ENCODE measurements at regions not wholly inside any gene's neighbourhood (a gene's known extent, or its start where the extent isn't known, plus 50 kb on each side); places are given as distances from the start of the nearest gene placed in this dataset.

DNA sequence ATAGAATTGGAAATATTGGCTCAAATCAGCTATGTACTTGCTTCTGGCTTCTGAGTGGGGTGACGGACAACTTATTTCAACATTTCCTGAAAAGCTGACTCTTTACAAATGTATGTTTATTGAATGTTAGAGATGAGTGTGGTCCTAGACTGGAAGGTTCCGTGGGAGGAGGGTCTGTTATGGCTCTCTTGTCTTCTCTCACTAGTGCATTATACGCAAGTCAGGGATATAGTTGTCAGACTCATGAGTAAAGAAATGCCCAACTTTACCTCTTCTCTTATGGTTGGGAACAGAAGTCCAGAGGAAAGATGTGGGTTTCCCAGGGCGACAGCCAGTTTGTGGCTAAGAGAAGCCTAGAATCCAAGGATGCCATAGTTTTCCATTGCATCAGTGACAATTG, 839.3 kb upstream of the WWC1 start:
- intact Hi-C loops (cut with micrococcal nuclease; ENCODE audit: unreplicated experiment) (no loop called here), in situ Hi-C loops (cut with HindIII; ENCODE audit: extremely low pct_ligation_motif_present, low pct_unique_long_range_greater_than_20kb) (no loop called here)
- no peaks in the 10 kb centered on the region for H4K20me1 ChIP-seq (ENCODE audit: insufficient read depth, low read length)
- POLR2A ChIA-PET, result no interaction called here
- FAIRE-seq (no peak), ATAC-seq (no peak), DNase-seq (ENCODE audit: low spot score) (no peak)
- no peak overlapping the region for H2AFZ ChIP-seq (ENCODE audit: low read length)
- no peak overlapping the region for H3K4me2 ChIP-seq (ENCODE audit: low read depth, low read length)
- WGBS (ENCODE audit: low lambda C conversion rate), result 54% methylated on average over 4 of the region's 4 CpGs
- H3K27me3 ChIP-seq (ENCODE audit: control insufficient read depth in 1 of 2, insufficient read depth in 2 of 2, low read length in 2 of 2), result no peaks in the 10 kb centered on the region
- no peaks in the 10 kb centered on the region for H3K4me1 ChIP-seq (ENCODE audit: insufficient read depth, low read length)
- no peaks in the 10 kb centered on the region for H3K36me3 ChIP-seq (replicated peaks in 1 of 2; ENCODE audit: control insufficient read depth in 1 of 2, insufficient read depth in 2 of 2, low read length in 2 of 2)
- H3K9ac ChIP-seq (ENCODE audit: insufficient read depth, low read depth, low read length), result no peak overlapping the region
- H3K9me3 ChIP-seq (ENCODE audit: low read length), result no peaks in the 10 kb centered on the region
- TF ChIP-seq KAT7 (CRISPR knock-in tag; IDR thresholded peaks at IDR 0.05; ENCODE audit: borderline replicate concordance) (no peak), SOX6 (IDR thresholded peaks at IDR 0.05) (no peak), SOX6 (CRISPR knock-in tag; IDR thresholded peaks at IDR 0.05) (no peak), ZSCAN20 (CRISPR knock-in tag; IDR thresholded peaks at IDR 0.05; ENCODE audit: borderline replicate concordance) (no peak), SUZ12 (IDR thresholded peaks at IDR 0.05; ENCODE audit: low read depth, low read length) (no peak), ZNF557 (CRISPR knock-in tag; IDR thresholded peaks at IDR 0.05) (no peak)
- H3K4me3 ChIP-seq (replicated peaks in 1 of 3; ENCODE audit: insufficient read depth in 1 of 3, low read depth in 2 of 3, low read length in 3 of 3), result no peak overlapping the region
- no peak overlapping the region for H3K27ac ChIP-seq (ENCODE audit: extremely low read length, insufficient read depth, low read length)
- CTCF ChIA-PET (ENCODE audit: low intra/inter-chr PET ratio, low total read pairs), result no interaction called here
- H3K79me2 ChIP-seq (ENCODE audit: insufficient read depth, low read length), result no peaks in the 10 kb centered on the region
- BruUV-seq (replicated peaks), result no TSS peak

GRCh38 chr5:167453246-167454030, 838.0 kb upstream of the WWC1 start:
- POLR2A ChIA-PET, result no interaction called here
- no peaks in the 10 kb centered on the region for H3K79me2 ChIP-seq (ENCODE audit: insufficient read depth, low read length)
- ATAC-seq (no peak), DNase-seq (ENCODE audit: low spot score) (no peak), FAIRE-seq (no peak)
- 37% methylated on average over 3 of the region's 3 CpGs for WGBS (ENCODE audit: low lambda C conversion rate)
- H3K9ac ChIP-seq (ENCODE audit: insufficient read depth, low read depth, low read length), result no peak overlapping the region
- no peak overlapping the region for H3K4me3 ChIP-seq (replicated peaks in 1 of 3; ENCODE audit: insufficient read depth in 1 of 3, low read depth in 2 of 3, low read length in 3 of 3)
- no peak overlapping the region for H3K4me2 ChIP-seq (ENCODE audit: low read depth, low read length)
- CTCF ChIA-PET (ENCODE audit: low intra/inter-chr PET ratio, low total read pairs), result no interaction called here
- in situ Hi-C loops (cut with HindIII; ENCODE audit: extremely low pct_ligation_motif_present, low pct_unique_long_range_greater_than_20kb) (no loop called here), intact Hi-C loops (cut with micrococcal nuclease; ENCODE audit: unreplicated experiment) (no loop called here)
- no peak overlapping the region for H3K27ac ChIP-seq (ENCODE audit: extremely low read length, insufficient read depth, low read length)
- no peaks in the 10 kb centered on the region for H3K27me3 ChIP-seq (ENCODE audit: control insufficient read depth in 1 of 2, insufficient read depth in 2 of 2, low read length in 2 of 2)
- H4K20me1 ChIP-seq (ENCODE audit: insufficient read depth, low read length), result no peaks in the 10 kb centered on the region; the same call in 1 of the 2 replicates
- no peaks in the 10 kb centered on the region for H3K36me3 ChIP-seq (replicated peaks in 1 of 2; ENCODE audit: control insufficient read depth in 1 of 2, insufficient read depth in 2 of 2, low read length in 2 of 2)
- no TSS peak for BruUV-seq (replicated peaks)
- H3K9me3 ChIP-seq (ENCODE audit: low read length), result no peaks in the 10 kb centered on the region
- no peaks in the 10 kb centered on the region for H3K4me1 ChIP-seq (ENCODE audit: insufficient read depth, low read length)
- H2AFZ ChIP-seq (ENCODE audit: low read length), result no peak overlapping the region
- TF ChIP-seq THAP8 (CRISPR knock-in tag; IDR thresholded peaks at IDR 0.05; ENCODE audit: borderline replicate concordance) (no peak), ZFP36L2 (CRISPR knock-in tag; IDR thresholded peaks at IDR 0.05) (no peak), RFX5 (IDR thresholded peaks at IDR 0.05; ENCODE audit: low read depth, low read length) (no peak), REPIN1 (CRISPR knock-in tag; IDR thresholded peaks at IDR 0.05; ENCODE audit: borderline replicate concordance, low read depth) (no peak), SIX1 (CRISPR knock-in tag; IDR thresholded peaks at IDR 0.05; ENCODE audit: borderline replicate concordance) (no peak), MYNN (CRISPR knock-in tag; IDR thresholded peaks at IDR 0.05; ENCODE audit: low read depth) (no peak)
- TF ChIP-seq, protein P1, sequence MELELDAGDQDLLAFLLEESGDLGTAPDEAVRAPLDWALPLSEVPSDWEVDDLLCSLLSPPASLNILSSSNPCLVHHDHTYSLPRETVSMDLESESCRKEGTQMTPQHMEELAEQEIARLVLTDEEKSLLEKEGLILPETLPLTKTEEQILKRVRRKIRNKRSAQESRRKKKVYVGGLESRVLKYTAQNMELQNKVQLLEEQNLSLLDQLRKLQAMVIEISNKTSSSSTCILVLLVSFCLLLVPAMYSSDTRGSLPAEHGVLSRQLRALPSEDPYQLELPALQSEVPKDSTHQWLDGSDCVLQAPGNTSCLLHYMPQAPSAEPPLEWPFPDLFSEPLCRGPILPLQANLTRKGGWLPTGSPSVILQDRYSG (CRISPR knock-in tag; IDR thresholded peaks at IDR 0.05), result no peak
